ENCODE measurements at regions not wholly inside any gene's neighbourhood (a gene's known extent, or its start where the extent isn't known, plus 50 kb on each side); places are given as distances from the start of the nearest gene placed in this dataset.

GRCh38 chr4:167939863-167940616 lies 152.3 kb upstream of the ANXA10 start:
- H2AFZ ChIP-seq (ENCODE audit: low read length) = no peak overlapping the region
- H3K9ac ChIP-seq (ENCODE audit: low read depth, low read length, poor library complexity, severe bottlenecking) = no peak overlapping the region
- no peaks in the 10 kb centered on the region for H3K27me3 ChIP-seq (ENCODE audit: insufficient read depth, low read length, poor library complexity, severe bottlenecking)
- no peaks in the 10 kb centered on the region for H4K20me1 ChIP-seq (ENCODE audit: insufficient read depth, low read length, poor library complexity, severe bottlenecking)
- H3K4me1 ChIP-seq (ENCODE audit: insufficient read depth, low read length, poor library complexity, severe bottlenecking) = no peaks in the 10 kb centered on the region
- H3K79me2 ChIP-seq (ENCODE audit: insufficient read depth, low read length) = no peaks in the 10 kb centered on the region
- no peaks in the 10 kb centered on the region for H3K9me2 ChIP-seq (replicated peaks; ENCODE audit: low read depth, low read length)
- no peaks in the 10 kb centered on the region for H3K36me3 ChIP-seq (ENCODE audit: insufficient read depth, low read length)
- H3K4me2 ChIP-seq (ENCODE audit: low read depth, low read length, poor library complexity, severe bottlenecking) = no peak overlapping the region
- no peaks in the 10 kb centered on the region for H3F3A ChIP-seq (ENCODE audit: low read depth)
- TF ChIP-seq CTCF (conservative IDR thresholded peaks at IDR 0.05; ENCODE audit: low read length) (no peak), EZH2phosphoT487 (IDR thresholded peaks at IDR 0.05; ENCODE audit: borderline replicate concordance) (no peak)
- no peaks in the 10 kb centered on the region for H3K9me3 ChIP-seq (ENCODE audit: insufficient read depth, low read depth, low read length)
- H3K4me3 ChIP-seq (ENCODE audit: low read length, poor library complexity, severe bottlenecking) = no peak overlapping the region

GRCh38 chr4:167943872-167944505 lies 148.3 kb upstream of the ANXA10 start:
- no peaks in the 10 kb centered on the region for H3K79me2 ChIP-seq (ENCODE audit: insufficient read depth, low read length)
- H2AFZ ChIP-seq (ENCODE audit: low read length) = no peak overlapping the region
- no peaks in the 10 kb centered on the region for H3K36me3 ChIP-seq (ENCODE audit: insufficient read depth, low read length)
- H3K9me2 ChIP-seq (replicated peaks; ENCODE audit: low read depth, low read length) = no peaks in the 10 kb centered on the region
- no peak for TF ChIP-seq EZH2phosphoT487 (IDR thresholded peaks at IDR 0.05; ENCODE audit: borderline replicate concordance)
- no peak for TF ChIP-seq CTCF (conservative IDR thresholded peaks at IDR 0.05; ENCODE audit: low read length)
- no peaks in the 10 kb centered on the region for H3K27me3 ChIP-seq (ENCODE audit: insufficient read depth, low read length, poor library complexity, severe bottlenecking)
- H3K4me3 ChIP-seq (ENCODE audit: low read length, poor library complexity, severe bottlenecking) = no peak overlapping the region
- H3K9ac ChIP-seq (ENCODE audit: low read depth, low read length, poor library complexity, severe bottlenecking) = no peak overlapping the region
- H3F3A ChIP-seq (ENCODE audit: low read depth) = no peaks in the 10 kb centered on the region
- no peaks in the 10 kb centered on the region for H4K20me1 ChIP-seq (ENCODE audit: insufficient read depth, low read length, poor library complexity, severe bottlenecking)
- no peaks in the 10 kb centered on the region for H3K4me1 ChIP-seq (ENCODE audit: insufficient read depth, low read length, poor library complexity, severe bottlenecking)
- H3K4me2 ChIP-seq (ENCODE audit: low read depth, low read length, poor library complexity, severe bottlenecking) = no peak overlapping the region
- H3K9me3 ChIP-seq (ENCODE audit: insufficient read depth, low read depth, low read length) = no peaks in the 10 kb centered on the region

GRCh38 chr4:167944721-167945120 lies 147.6 kb upstream of the ANXA10 start:
- H3K4me3 ChIP-seq (ENCODE audit: low read length, poor library complexity, severe bottlenecking) = no peak overlapping the region
- H3K27me3 ChIP-seq (ENCODE audit: insufficient read depth, low read length, poor library complexity, severe bottlenecking) = no peaks in the 10 kb centered on the region
- H3F3A ChIP-seq (ENCODE audit: low read depth) = no peaks in the 10 kb centered on the region
- no peaks in the 10 kb centered on the region for H4K20me1 ChIP-seq (ENCODE audit: insufficient read depth, low read length, poor library complexity, severe bottlenecking)
- TF ChIP-seq CTCF (conservative IDR thresholded peaks at IDR 0.05; ENCODE audit: low read length) = no peak
- TF ChIP-seq EZH2phosphoT487 (IDR thresholded peaks at IDR 0.05; ENCODE audit: borderline replicate concordance) = no peak
- no peak overlapping the region for H2AFZ ChIP-seq (ENCODE audit: low read length)
- no peak overlapping the region for H3K4me2 ChIP-seq (ENCODE audit: low read depth, low read length, poor library complexity, severe bottlenecking)
- no peaks in the 10 kb centered on the region for H3K9me2 ChIP-seq (replicated peaks; ENCODE audit: low read depth, low read length)
- no peaks in the 10 kb centered on the region for H3K9me3 ChIP-seq (ENCODE audit: insufficient read depth, low read depth, low read length)
- H3K9ac ChIP-seq (ENCODE audit: low read depth, low read length, poor library complexity, severe bottlenecking) = no peak overlapping the region
- H3K79me2 ChIP-seq (ENCODE audit: insufficient read depth, low read length) = no peaks in the 10 kb centered on the region
- no peaks in the 10 kb centered on the region for H3K36me3 ChIP-seq (ENCODE audit: insufficient read depth, low read length)
- no peaks in the 10 kb centered on the region for H3K4me1 ChIP-seq (ENCODE audit: insufficient read depth, low read length, poor library complexity, severe bottlenecking)
